HUES64 (cell line): ENCODE measurements at regions not wholly inside any gene's neighbourhood (a gene's known extent, or its start where the extent isn't known, plus 50 kb on each side); places are given as distances from the start of the nearest gene placed in this dataset.
"Not testable (repeated sequence)": the region's sequence is repeated elsewhere in the genome, so short reads cannot be mapped to it uniquely, and the experiment has no call there.

Experiments
- H3K27ac ChIP-seq: 2 replicates; pipeline ENCODE4 v1.7.0; 2013; ENCODE audit warnings: low read depth, low read length, inconsistent platforms
- H3K27me3 ChIP-seq: 2 replicates; pipeline ENCODE4 v1.6.1; 2013; ENCODE audit warnings: mild to moderate bottlenecking, low read length; ENCODE audit not compliant: insufficient read depth
- H3K36me3 ChIP-seq: 2 replicates; pipeline ENCODE4 v1.6.1; 2013; ENCODE audit warnings: mild to moderate bottlenecking, low read length; ENCODE audit not compliant: insufficient read depth
- H3K4me1 ChIP-seq: 2 replicates; pipeline ENCODE4 v1.6.1; 2013; ENCODE audit warnings: mild to moderate bottlenecking, low read length, moderate library complexity; ENCODE audit not compliant: insufficient read depth
- H3K4me3 ChIP-seq: 2 replicates; pipeline ENCODE4 v1.5.1; 2013; ENCODE audit warnings: mild to moderate bottlenecking, low read length, moderate library complexity
- H3K9ac ChIP-seq: 2 replicates; pipeline ENCODE4 v1.6.1; 2013; ENCODE audit warnings: mild to moderate bottlenecking, low read depth, low read length
- H3K9me3 ChIP-seq: 2 replicates; pipeline ENCODE4 v1.6.1; 2013; ENCODE audit warnings: low read depth, low read length; ENCODE audit not compliant: insufficient read depth
- WGBS: fragments of 150-250, 120-280 bp; methylation state at CpG from one replicate; pipeline ENCODE4 v1.1.7; 2013; ENCODE audit warnings: missing lambda C conversion rate; 5-methylcytosine and 5-hydroxymethylcytosine counted together

DNA sequence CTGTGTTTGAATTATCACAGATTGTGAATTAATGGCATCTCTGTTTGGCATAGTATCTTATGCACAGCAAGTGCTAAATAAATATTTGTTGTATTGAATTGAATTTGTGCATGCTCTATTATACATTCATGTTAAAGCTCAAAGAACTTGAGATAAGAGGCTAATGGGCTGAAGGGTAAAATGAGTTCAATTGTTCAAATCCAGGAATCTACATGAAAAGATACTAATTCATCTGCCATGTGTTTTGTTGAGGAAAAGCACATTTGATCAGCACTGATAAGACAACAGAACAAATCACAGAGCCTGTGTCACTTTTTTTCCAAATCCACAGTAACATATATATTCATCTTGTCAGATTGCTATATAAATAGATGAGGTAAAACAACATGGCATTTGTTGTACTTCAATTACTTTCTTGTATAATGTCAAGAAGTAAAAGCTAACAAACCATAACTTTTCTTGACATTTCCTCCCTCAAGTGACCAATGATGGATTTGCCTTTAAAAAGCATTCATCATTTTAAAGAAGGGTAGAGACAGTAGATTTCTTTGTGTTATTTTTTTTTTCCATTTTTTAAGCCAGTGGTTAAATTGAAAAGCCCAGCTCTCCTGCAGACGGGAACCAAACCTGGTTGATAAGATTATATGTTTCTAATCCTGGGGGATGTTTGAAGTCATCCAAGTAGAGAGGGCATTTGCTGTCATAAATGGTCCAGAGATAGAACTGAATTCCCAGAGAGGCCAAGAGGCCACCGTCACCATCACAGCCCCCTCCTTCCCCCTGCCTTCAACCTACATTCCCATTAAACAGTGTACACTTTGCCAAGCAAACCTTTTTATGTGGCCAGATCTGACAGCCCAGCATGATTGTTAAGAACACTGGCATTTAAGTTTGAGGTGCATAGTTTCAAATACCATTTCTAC lies 123.0 kb downstream of the CHD9NB start:
- Histone ChIP-seq H3K9ac (no peak overlapping the region), H3K4me3 (no peak overlapping the region), H3K27me3 (no peaks in the 10 kb centered on the region), H3K4me1 (no peaks in the 10 kb centered on the region), H3K36me3 (no peaks in the 10 kb centered on the region), H3K27ac (no peak overlapping the region), H3K9me3 (no peaks in the 10 kb centered on the region)
- WGBS, result 93% methylated on average over 2 of the region's 2 CpGs

GRCh38 chr16:52928955-52929354 lies 123.7 kb downstream of the CHD9NB start:
- Histone ChIP-seq H3K27me3 (no peaks in the 10 kb centered on the region), H3K9ac (no peak overlapping the region), H3K27ac (no peak overlapping the region), H3K9me3 (no peaks in the 10 kb centered on the region), H3K4me3 (no peak overlapping the region), H3K4me1 (no peaks in the 10 kb centered on the region), H3K36me3 (no peaks in the 10 kb centered on the region)
- WGBS, result no CpG with 5 or more reads among the region's 3 CpGs

GRCh38 chr16:52925143-52925542 lies 127.6 kb downstream of the CHD9NB start:
- H3K27ac ChIP-seq, result no peak overlapping the region
- WGBS, result 74% methylated on average over 3 of the region's 4 CpGs
- H3K4me1 ChIP-seq, result no peaks in the 10 kb centered on the region
- no peak overlapping the region for H3K4me3 ChIP-seq
- no peaks in the 10 kb centered on the region for H3K27me3 ChIP-seq
- no peaks in the 10 kb centered on the region for H3K9me3 ChIP-seq
- no peak overlapping the region for H3K9ac ChIP-seq
- no peaks in the 10 kb centered on the region for H3K36me3 ChIP-seq

GRCh38 chr16:52924162-52924561 lies 128.5 kb downstream of the CHD9NB start:
- H3K27me3 ChIP-seq, result no peaks in the 10 kb centered on the region
- H3K4me3 ChIP-seq, result no peak overlapping the region
- no peaks in the 10 kb centered on the region for H3K4me1 ChIP-seq
- 94% methylated on average over 4 of the region's 4 CpGs for WGBS
- no peaks in the 10 kb centered on the region for H3K36me3 ChIP-seq
- H3K27ac ChIP-seq, result no peak overlapping the region
- no peak overlapping the region for H3K9ac ChIP-seq
- H3K9me3 ChIP-seq, result no peaks in the 10 kb centered on the region

GRCh38 chr16:52921104-52921503 lies 131.6 kb downstream of the CHD9NB start:
- H3K36me3 ChIP-seq, result no peaks in the 10 kb centered on the region
- no peaks in the 10 kb centered on the region for H3K9me3 ChIP-seq
- H3K9ac ChIP-seq, result no peak overlapping the region
- 91% methylated on average over 8 of the region's 8 CpGs for WGBS
- H3K4me1 ChIP-seq, result no peaks in the 10 kb centered on the region
- no peak overlapping the region for H3K27ac ChIP-seq
- H3K27me3 ChIP-seq, result no peaks in the 10 kb centered on the region
- H3K4me3 ChIP-seq, result no peak overlapping the region

DNA sequence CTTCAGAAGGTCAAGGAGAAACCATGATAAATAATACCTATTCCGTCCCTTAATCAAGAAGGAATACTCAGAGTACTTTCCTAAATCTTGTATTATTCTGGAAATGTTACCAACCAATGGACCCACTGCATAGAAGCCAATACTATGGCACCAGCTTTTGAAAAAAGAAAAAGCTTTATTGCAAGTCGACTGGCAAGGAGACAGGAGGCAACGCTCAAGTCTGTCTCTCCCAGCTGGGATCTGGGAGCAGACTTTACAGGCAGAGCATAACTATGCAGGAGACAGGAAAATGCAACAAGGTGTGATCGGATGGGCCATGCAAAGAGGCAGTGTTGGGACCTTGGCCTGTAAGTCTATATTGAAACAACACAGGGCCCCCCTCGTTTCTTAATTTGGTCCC lies 132.4 kb downstream of the CHD9NB start:
- H3K27me3 ChIP-seq, result no peaks in the 10 kb centered on the region
- 86% methylated on average over 5 of the region's 5 CpGs for WGBS
- H3K4me3 ChIP-seq, result no peak overlapping the region

GRCh38 chr16:52914428-52914827 lies 138.3 kb downstream of the CHD9NB start:
- Histone ChIP-seq H3K4me3 (no peak overlapping the region), H3K4me1 (no peaks in the 10 kb centered on the region), H3K27me3 (no peaks in the 10 kb centered on the region), H3K9me3 (no peaks in the 10 kb centered on the region), H3K9ac (no peak overlapping the region), H3K27ac (no peak overlapping the region), H3K36me3 (no peaks in the 10 kb centered on the region)
- WGBS, result 67% methylated on average over 2 of the region's 2 CpGs

More for the DNA sequence above, 132.4 kb downstream of the CHD9NB start:
- Histone ChIP-seq H3K9ac (no peak overlapping the region), H3K9me3 (no peaks in the 10 kb centered on the region), H3K4me1 (no peaks in the 10 kb centered on the region), H3K27ac (no peak overlapping the region), H3K36me3 (no peaks in the 10 kb centered on the region)

GRCh38 chr16:52912565-52913173 lies 140.0 kb downstream of the CHD9NB start:
- Histone ChIP-seq H3K9me3 (no peaks in the 10 kb centered on the region), H3K9ac (no peak overlapping the region), H3K4me3 (no peak overlapping the region), H3K27me3 (no peaks in the 10 kb centered on the region), H3K36me3 (no peaks in the 10 kb centered on the region), H3K27ac (no peak overlapping the region), H3K4me1 (no peaks in the 10 kb centered on the region)
- 15% methylated on average over 7 of the region's 7 CpGs for WGBS

- 93% methylated on average over 6 of the region's 6 CpGs for WGBS
Observed at GRCh38 chr16:52908057-52908456, 144.6 kb downstream of the CHD9NB start.

DNA sequence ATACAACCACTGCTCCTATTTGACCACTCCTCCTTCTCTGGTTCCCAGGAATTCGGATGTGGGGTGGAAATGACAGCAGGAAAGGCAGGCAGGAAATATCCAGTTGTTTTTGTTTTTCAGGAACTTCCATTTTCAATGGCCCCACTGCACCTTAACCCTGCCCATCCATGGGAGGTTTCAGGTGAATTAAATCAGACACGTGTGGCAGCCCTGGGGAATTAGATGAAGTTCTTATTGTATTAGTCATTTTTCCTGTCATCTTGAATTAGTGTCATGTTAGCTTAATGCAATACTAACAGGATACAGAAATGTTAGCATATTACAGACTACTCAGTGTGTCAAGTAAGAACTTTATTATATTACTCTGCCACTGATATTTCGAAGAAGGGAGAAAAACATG lies 146.4 kb downstream of the CHD9NB start:
- Histone ChIP-seq H3K27me3 (no peaks in the 10 kb centered on the region), H3K4me1 (no peaks in the 10 kb centered on the region), H3K9me3 (no peaks in the 10 kb centered on the region), H3K4me3 (no peak overlapping the region), H3K9ac (no peak overlapping the region), H3K36me3 (no peaks in the 10 kb centered on the region), H3K27ac (no peak overlapping the region)
- 82% methylated on average over 2 of the region's 3 CpGs for WGBS

More at GRCh38 chr16:52908057-52908456, 144.6 kb downstream of the CHD9NB start:
- not testable (repeated sequence) for H3K36me3 ChIP-seq, H3K27ac ChIP-seq, H3K27me3 ChIP-seq, H3K9me3 ChIP-seq, H3K9ac ChIP-seq, H3K4me1 ChIP-seq, H3K4me3 ChIP-seq

DNA sequence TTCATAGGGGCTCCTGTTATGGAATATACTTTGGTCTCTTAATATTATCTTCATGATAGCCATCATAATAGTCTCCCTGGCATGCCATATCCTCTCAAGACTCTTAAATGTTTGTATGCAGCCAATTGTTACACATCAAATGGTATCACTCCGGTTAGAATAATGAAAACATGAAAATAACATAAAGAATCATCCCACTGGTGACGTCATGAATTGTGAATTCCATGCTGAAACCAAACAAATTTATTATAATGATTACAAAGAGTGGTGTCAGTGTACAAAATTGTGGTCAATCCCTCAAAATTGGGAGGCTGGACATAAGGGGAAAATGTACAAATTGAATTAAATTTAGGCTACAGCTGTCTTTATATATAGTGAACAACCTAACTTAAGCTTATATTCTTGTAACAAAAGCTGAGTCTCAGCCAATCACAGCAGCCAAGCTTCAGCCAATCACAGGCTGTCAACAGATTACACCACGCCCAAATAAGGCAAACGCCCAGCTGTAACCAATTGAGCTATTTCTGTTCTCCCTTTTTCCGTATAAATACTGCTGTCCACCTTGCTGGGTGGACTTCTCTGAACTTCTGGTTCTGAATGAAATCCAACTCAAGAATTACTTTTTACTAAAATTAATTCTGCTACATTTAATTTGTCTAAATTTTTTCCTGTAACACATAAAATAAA lies 156.1 kb downstream of the CHD9NB start:
- H3K27me3 ChIP-seq, result no peaks in the 10 kb centered on the region
- no peaks in the 10 kb centered on the region for H3K4me1 ChIP-seq
- H3K27ac ChIP-seq, result no peak overlapping the region
- H3K4me3 ChIP-seq, result no peak overlapping the region
- no peaks in the 10 kb centered on the region for H3K9me3 ChIP-seq
- H3K9ac ChIP-seq, result no peak overlapping the region
- no peaks in the 10 kb centered on the region for H3K36me3 ChIP-seq
- WGBS, result 90% methylated on average over 4 of the region's 5 CpGs
